Embryonic facial prominence (tissue), 1 donor: ENCODE measurements at regions not wholly inside any gene's neighbourhood (a gene's known extent, or its start where the extent isn't known, plus 50 kb on each side); places are given as distances from the start of the nearest gene placed in this dataset.

Experiments used
- DNase-seq: peaks from one replicate; pipeline ENCODE4 v3.0.0-alpha.2; 2016; ENCODE audit errors: extremely low spot score

- no peak for DNase-seq
Observed at GRCh38 chr2:83565181-83565580, 893.9 kb downstream of the SUCLG1 start.

- no peak for DNase-seq
Observed at GRCh38 chr2:83561592-83561991, 897.5 kb downstream of the SUCLG1 start.

- no peak for DNase-seq
Observed at GRCh38 chr2:83536556-83536955, 922.5 kb downstream of the SUCLG1 start.

- DNase-seq, result no peak
Observed at GRCh38 chr2:83534416-83534815, 924.7 kb downstream of the SUCLG1 start.

- no peak for DNase-seq
Observed at GRCh38 chr2:83531206-83531826, 927.8 kb downstream of the SUCLG1 start.

GRCh38 chr2:83528767-83529166 is 930.3 kb downstream of the SUCLG1 start:
- DNase-seq, result no peak

- no peak for DNase-seq
Observed at GRCh38 chr2:83522891-83523493, 936.1 kb downstream of the SUCLG1 start.

GRCh38 chr2:83517727-83518368 is 941.2 kb downstream of the SUCLG1 start:
- no peak for DNase-seq

- DNase-seq, result no peak
Observed at GRCh38 chr2:83516503-83516902, 942.6 kb downstream of the SUCLG1 start.

GRCh38 chr2:83487451-83487850 is 971.6 kb downstream of the SUCLG1 start:
- no peak for DNase-seq

GRCh38 chr2:83481436-83481835 is 977.6 kb downstream of the SUCLG1 start:
- no peak for DNase-seq

GRCh38 chr2:83478037-83478436 is 981.0 kb downstream of the SUCLG1 start:
- no peak for DNase-seq

GRCh38 chr2:83475371-83475770 is 983.7 kb downstream of the SUCLG1 start:
- no peak for DNase-seq

- no peak for DNase-seq
Observed at GRCh38 chr2:83471655-83472054, 987.4 kb downstream of the SUCLG1 start.

GRCh38 chr2:83470928-83471327 is 988.2 kb downstream of the SUCLG1 start:
- DNase-seq, result no peak

GRCh38 chr2:83464444-83464843 is 994.6 kb downstream of the SUCLG1 start:
- DNase-seq, result no peak

- no peak for DNase-seq
Observed at GRCh38 chr2:83462881-83463280, 996.2 kb downstream of the SUCLG1 start.

- no peak for DNase-seq
Observed at GRCh38 chr2:83461135-83461534, 997.9 kb downstream of the SUCLG1 start.

GRCh38 chr2:83459456-83459855 is 999.6 kb downstream of the SUCLG1 start:
- DNase-seq, result no peak

- no peak for DNase-seq
Observed at GRCh38 chr2:83435989-83436388, 1023.1 kb downstream of the SUCLG1 start.

- DNase-seq, result no peak
Observed at GRCh38 chr2:83420993-83421392, 1038.1 kb downstream of the SUCLG1 start.

GRCh38 chr2:83394134-83394904 is 1064.8 kb downstream of the SUCLG1 start:
- DNase-seq, result no peak

- no peak for DNase-seq
Observed at GRCh38 chr2:83388804-83389203, 1070.3 kb downstream of the SUCLG1 start.
